ENCODE measurements at regions not wholly inside any gene's neighbourhood (a gene's known extent, or its start where the extent isn't known, plus 50 kb on each side); places are given as distances from the start of the nearest gene placed in this dataset.

DNA sequence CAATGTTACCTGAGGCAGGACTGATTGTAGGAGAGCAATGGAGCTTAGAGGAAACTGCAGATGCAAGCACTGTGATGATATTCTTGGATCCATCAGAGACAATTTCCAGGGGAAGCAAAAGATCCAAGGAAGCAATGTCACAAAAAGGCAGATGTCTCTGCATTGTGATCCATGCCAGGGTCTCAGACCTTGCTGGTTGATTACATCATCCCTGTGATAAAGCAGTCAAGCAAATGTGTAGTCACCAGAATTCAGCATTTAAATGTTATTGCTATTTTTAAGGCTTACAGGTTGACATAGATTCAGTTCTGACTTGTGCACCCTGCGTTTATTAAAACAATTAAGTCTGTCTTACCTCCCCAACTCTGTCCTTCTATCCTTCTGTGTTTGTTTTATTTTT lies 56.8 kb upstream of the CCDC85A start:
- TF ChIP-seq MYC (IDR thresholded peaks at IDR 0.05; ENCODE audit: low read depth, low read length) (no peak), POLR2A (IDR thresholded peaks at IDR 0.05; ENCODE audit: extremely low read depth, insufficient read length) (no peak)
- TF ChIP-seq, protein P1, sequence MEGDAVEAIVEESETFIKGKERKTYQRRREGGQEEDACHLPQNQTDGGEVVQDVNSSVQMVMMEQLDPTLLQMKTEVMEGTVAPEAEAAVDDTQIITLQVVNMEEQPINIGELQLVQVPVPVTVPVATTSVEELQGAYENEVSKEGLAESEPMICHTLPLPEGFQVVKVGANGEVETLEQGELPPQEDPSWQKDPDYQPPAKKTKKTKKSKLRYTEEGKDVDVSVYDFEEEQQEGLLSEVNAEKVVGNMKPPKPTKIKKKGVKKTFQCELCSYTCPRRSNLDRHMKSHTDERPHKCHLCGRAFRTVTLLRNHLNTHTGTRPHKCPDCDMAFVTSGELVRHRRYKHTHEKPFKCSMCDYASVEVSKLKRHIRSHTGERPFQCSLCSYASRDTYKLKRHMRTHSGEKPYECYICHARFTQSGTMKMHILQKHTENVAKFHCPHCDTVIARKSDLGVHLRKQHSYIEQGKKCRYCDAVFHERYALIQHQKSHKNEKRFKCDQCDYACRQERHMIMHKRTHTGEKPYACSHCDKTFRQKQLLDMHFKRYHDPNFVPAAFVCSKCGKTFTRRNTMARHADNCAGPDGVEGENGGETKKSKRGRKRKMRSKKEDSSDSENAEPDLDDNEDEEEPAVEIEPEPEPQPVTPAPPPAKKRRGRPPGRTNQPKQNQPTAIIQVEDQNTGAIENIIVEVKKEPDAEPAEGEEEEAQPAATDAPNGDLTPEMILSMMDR (IDR thresholded peaks at IDR 0.05; ENCODE audit: low read depth, low read length) = no peak
- TF ChIP-seq, protein P2, sequence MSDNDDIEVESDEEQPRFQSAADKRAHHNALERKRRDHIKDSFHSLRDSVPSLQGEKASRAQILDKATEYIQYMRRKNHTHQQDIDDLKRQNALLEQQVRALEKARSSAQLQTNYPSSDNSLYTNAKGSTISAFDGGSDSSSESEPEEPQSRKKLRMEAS (IDR thresholded peaks at IDR 0.05; ENCODE audit: low read depth, low read length) = no peak
- no peak for DNase-seq (ENCODE audit: low read depth)
- no peak overlapping the region for H3K4me3 ChIP-seq (ENCODE audit: low read depth, low read length)

DNA sequence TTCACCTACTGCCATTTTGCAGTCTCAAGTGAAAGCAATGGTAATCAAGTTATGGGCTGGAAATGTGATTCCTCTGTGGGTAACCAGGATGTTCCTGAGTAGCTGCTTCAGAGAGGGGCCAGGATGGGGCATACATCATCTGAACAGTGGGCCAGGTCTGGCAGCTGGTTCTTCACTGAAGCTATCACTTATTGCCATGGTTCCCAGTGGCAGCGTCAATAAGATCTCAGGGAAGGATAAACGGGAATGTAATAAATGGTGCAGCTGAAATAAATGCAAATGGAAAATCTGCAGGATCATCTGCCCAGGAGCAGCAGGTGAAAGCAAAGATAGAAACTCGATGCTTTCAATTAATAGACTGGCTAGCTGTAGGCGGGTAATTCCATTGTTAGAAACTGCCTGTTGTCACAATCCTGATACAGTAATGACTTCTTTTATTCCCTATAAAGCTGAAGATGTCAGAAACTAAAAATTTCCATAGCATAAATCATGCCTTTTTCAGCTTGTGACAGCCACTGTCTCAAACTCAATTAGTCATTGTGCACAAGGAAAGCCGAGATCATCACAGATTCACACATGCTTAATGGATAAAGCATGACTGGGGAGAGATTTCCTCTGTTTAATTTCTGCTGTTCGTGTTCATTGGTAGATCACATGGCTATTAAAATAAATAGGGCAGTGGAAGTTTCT lies 56.2 kb upstream of the CCDC85A start:
- DNase-seq (ENCODE audit: low read depth) = no peak
- TF ChIP-seq POLR2A (IDR thresholded peaks at IDR 0.05; ENCODE audit: extremely low read depth, insufficient read length) = no peak
- no peak for TF ChIP-seq MYC (IDR thresholded peaks at IDR 0.05; ENCODE audit: low read depth, low read length)
- TF ChIP-seq, protein P2 (IDR thresholded peaks at IDR 0.05; ENCODE audit: low read depth, low read length) = no peak
- TF ChIP-seq, protein P1 (IDR thresholded peaks at IDR 0.05; ENCODE audit: low read depth, low read length) = no peak

DNA sequence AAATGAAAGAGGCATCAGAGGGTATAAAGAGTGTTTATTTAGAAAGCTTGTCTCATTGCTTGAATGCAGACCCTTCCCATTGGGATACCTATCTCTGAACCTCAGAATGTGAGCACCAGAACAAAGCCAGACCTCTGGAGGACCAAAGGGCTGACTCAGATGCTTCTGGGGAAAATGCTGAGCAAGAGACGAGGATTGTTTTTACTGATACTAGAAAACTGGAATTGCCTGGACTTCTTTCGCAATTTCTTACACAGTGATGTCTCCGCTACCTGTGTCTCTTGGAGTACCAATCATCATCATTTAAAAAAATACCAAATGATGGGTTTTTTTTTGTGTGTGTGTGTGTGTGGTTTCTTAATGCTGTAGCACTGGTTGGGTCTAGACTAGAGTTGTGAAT lies 55.6 kb upstream of the CCDC85A start:
- H3K4me3 ChIP-seq (ENCODE audit: low read depth, low read length) = no peak overlapping the region
- no peak for DNase-seq (ENCODE audit: low read depth)
- no peak for TF ChIP-seq MYC (IDR thresholded peaks at IDR 0.05; ENCODE audit: low read depth, low read length)
- TF ChIP-seq, protein P2 (IDR thresholded peaks at IDR 0.05; ENCODE audit: low read depth, low read length) = no peak
- TF ChIP-seq, protein P1 (IDR thresholded peaks at IDR 0.05; ENCODE audit: low read depth, low read length) = no peak
- no peak for TF ChIP-seq POLR2A (IDR thresholded peaks at IDR 0.05; ENCODE audit: extremely low read depth, insufficient read length)

More for the DNA sequence above, 56.2 kb upstream of the CCDC85A start:
- H3K4me3 ChIP-seq (ENCODE audit: low read depth, low read length) = no peak overlapping the region

DNA sequence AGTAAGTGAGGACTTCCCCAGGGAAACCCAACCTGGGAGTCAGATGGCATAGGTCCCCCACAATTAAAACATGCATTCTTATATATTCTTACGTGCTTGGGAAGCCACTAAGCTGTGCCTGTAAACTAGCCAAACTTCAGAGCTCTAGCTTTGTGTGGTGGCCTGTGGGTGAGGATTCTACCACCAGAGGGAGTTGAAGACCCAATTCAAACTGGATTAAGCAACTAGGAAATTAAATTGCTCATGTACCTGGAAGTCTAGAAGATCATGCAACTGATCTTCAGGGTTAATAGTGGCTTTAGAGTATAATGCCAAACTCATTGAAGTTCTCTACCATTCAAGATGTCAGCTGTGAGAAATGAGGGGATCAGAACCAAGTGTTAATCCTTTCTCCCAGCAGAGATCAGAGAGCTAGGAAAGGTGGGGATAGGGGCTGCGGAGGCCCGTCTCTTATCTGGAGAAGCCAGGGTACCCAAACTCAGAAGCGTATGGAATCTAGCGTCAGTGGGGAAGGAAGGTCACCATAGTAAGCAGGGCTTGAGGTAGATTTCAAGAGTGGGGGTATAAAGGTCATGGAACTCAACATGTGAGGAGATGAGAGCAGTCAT lies 53.2 kb upstream of the CCDC85A start:
- H3K4me3 ChIP-seq (ENCODE audit: low read depth, low read length) = no peak overlapping the region
- peak; percentile 46 for DNase-seq (ENCODE audit: low read depth)
- TF ChIP-seq MYC (IDR thresholded peaks at IDR 0.05; ENCODE audit: low read depth, low read length) (no peak), POLR2A (IDR thresholded peaks at IDR 0.05; ENCODE audit: extremely low read depth, insufficient read length) (no peak)
- TF ChIP-seq, protein P2 (IDR thresholded peaks at IDR 0.05; ENCODE audit: low read depth, low read length) = no peak
- TF ChIP-seq, protein P1 (IDR thresholded peaks at IDR 0.05; ENCODE audit: low read depth, low read length) = peak; percentile 70

DNA sequence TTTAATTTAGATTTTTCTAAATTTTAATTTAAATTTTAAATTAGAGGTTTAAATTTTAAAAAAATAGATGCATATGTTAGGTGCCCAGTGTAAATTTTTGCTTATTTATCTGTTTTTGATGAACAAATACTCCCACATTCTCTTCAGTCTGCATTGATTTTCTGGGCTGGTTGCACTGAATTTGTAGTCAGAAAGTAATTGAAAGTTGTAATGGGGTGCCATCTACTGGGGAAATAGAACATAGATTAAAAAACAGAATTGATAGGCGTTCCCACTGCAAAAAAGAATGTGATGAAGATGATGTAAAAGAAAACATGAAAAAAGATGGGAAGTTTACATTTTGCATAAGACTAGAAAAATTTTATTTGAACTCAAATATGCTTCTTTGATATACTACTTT lies 51.7 kb upstream of the CCDC85A start:
- no peak overlapping the region for H3K4me3 ChIP-seq (ENCODE audit: low read depth, low read length)
- TF ChIP-seq POLR2A (IDR thresholded peaks at IDR 0.05; ENCODE audit: extremely low read depth, insufficient read length) = no peak
- TF ChIP-seq, protein P1 (IDR thresholded peaks at IDR 0.05; ENCODE audit: low read depth, low read length) = peak; percentile 25
- peak; percentile 49 for DNase-seq (ENCODE audit: low read depth)
